ENCODE measurements at regions not wholly inside any gene's neighbourhood (a gene's known extent, or its start where the extent isn't known, plus 50 kb on each side); places are given as distances from the start of the nearest gene placed in this dataset.

DNA sequence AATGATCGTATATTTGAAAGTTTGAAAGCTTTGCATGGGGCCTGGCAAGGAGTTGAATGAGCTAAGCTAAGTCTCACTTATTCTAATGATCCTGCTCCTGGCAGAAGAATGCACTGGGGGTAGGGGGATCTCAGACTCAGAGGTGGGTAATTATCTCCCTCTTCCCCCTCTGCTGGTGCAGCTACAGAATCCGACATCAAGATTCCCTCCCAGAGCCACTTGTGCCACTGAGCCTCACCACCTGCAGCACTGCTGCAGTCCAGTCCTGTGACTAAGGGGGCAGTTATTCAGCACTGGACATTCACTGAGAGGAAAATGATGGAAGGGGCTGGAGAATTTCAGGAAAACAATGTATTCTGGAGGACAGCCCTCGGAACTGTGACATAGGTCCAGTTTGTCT is 205.8 kb downstream of the DEPDC1B start:
- in situ Hi-C loops (cut with MboI) (no loop called here), intact Hi-C loops (cut with micrococcal nuclease; ENCODE audit: unreplicated experiment) (no loop called here)
- H2AFZ ChIP-seq (ENCODE audit: control insufficient read depth, low read depth, low read length): no peak overlapping the region
- no peaks in the 10 kb centered on the region; the same call in 2 of the 3 replicates for H3K9me3 ChIP-seq (replicated peaks; ENCODE audit: control insufficient read depth, insufficient read depth, low read length)
- no peaks in the 10 kb centered on the region for H4K20me1 ChIP-seq (ENCODE audit: control insufficient read depth, insufficient read depth)
- POLR2A ChIA-PET: interaction anchor here (1.1 to 1.3 kb wide), 2 partner anchors 10 to 26 kb away, joined by 4 to 7 read pairs; no protein-coding TSS in a partner anchor
- no peak for DNase-seq (ENCODE audit: low read depth, low spot score)
- BruUV-seq (replicated peaks): no TSS peak
- FAIRE-seq: no peak
- peak overlapping the region; percentile 17; the same call in 1 of the 2 replicates for H3K27ac ChIP-seq (ENCODE audit: control insufficient read depth, insufficient read depth)
- no peak overlapping the region for H3K9ac ChIP-seq (ENCODE audit: control insufficient read depth, insufficient read depth, low read length)
- peaks cover 17% of the 10 kb centered on the region for H3K4me1 ChIP-seq (ENCODE audit: control insufficient read depth, insufficient read depth, low read length)
- H3K4me2 ChIP-seq (ENCODE audit: control insufficient read depth, insufficient read depth): peak overlapping the region; percentile 4; the same call in 1 of the 2 replicates
- H3K27me3 ChIP-seq (replicated peaks in 1 of 2; ENCODE audit: control insufficient read depth in 2 of 2, insufficient read depth in 2 of 2, low read length in 1 of 2): no peaks in the 10 kb centered on the region
- WGBS (ENCODE audit: insufficient coverage, insufficient replicate concordance, low lambda C conversion rate, missing lambda C conversion rate): 70% methylated on average over 3 of the region's 3 CpGs
- H3K79me2 ChIP-seq (ENCODE audit: control insufficient read depth, insufficient read depth, low read length): no peaks in the 10 kb centered on the region
- H3K4me3 ChIP-seq: no peak overlapping the region
- peak; percentile 28; the same call in 2 of the 3 replicates for ATAC-seq
- CTCF ChIA-PET: interaction anchor here (1.6 kb wide), 1 partner anchor 29 kb away, joined by 4 read pairs; no protein-coding TSS in a partner anchor
- RAD21 ChIA-PET (ENCODE audit: unreplicated experiment): interaction anchor here (0.7 to 2.1 kb wide), 9 partner anchors 11 to 104 kb away, joined by 3 to 16 read pairs (median 5); no protein-coding TSS in a partner anchor
- no peaks in the 10 kb centered on the region for H3K36me3 ChIP-seq (ENCODE audit: control insufficient read depth in 2 of 2, insufficient read depth in 2 of 2, low read length in 1 of 2)
- TF ChIP-seq NFYB (IDR thresholded peaks at IDR 0.05; ENCODE audit: insufficient read depth, low read depth, low read length) (no peak), CREB1 (IDR thresholded peaks at IDR 0.05; ENCODE audit: low read depth) (no peak), HDAC6 (IDR thresholded peaks at IDR 0.05; ENCODE audit: unreplicated experiment) (no peak), MYC (IDR thresholded peaks at IDR 0.05; ENCODE audit: insufficient read depth, insufficient read length, insufficient replicate concordance, low read length, severe bottlenecking) (no peak), POU2F2 (IDR thresholded peaks at IDR 0.05; ENCODE audit: borderline replicate concordance, low read depth, low read length) (no peak), SREBF1 (IDR thresholded peaks at IDR 0.05; ENCODE audit: low read length) (no peak), BCLAF1 (IDR thresholded peaks at IDR 0.05) (no peak), NBN (IDR thresholded peaks at IDR 0.05) (no peak), ZNF207 (IDR thresholded peaks at IDR 0.05; ENCODE audit: borderline replicate concordance) (no peak), HDGF (IDR thresholded peaks at IDR 0.05) (no peak), SIN3A (IDR thresholded peaks at IDR 0.05; ENCODE audit: low read depth, low read length) (no peak), TCF3 (IDR thresholded peaks at IDR 0.05; ENCODE audit: borderline replicate concordance, insufficient read depth, low read depth, low read length) (no peak), SRF (IDR thresholded peaks at IDR 0.05; ENCODE audit: low read depth in 2 of 2, low read length in 2 of 2) (no peak)
- TF ChIP-seq, protein P1, sequence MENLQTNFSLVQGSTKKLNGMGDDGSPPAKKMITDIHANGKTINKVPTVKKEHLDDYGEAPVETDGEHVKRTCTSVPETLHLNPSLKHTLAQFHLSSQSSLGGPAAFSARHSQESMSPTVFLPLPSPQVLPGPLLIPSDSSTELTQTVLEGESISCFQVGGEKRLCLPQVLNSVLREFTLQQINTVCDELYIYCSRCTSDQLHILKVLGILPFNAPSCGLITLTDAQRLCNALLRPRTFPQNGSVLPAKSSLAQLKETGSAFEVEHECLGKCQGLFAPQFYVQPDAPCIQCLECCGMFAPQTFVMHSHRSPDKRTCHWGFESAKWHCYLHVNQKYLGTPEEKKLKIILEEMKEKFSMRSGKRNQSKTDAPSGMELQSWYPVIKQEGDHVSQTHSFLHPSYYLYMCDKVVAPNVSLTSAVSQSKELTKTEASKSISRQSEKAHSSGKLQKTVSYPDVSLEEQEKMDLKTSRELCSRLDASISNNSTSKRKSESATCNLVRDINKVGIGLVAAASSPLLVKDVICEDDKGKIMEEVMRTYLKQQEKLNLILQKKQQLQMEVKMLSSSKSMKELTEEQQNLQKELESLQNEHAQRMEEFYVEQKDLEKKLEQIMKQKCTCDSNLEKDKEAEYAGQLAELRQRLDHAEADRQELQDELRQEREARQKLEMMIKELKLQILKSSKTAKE (IDR thresholded peaks at IDR 0.05; ENCODE audit: low read depth, poor library complexity, severe bottlenecking): no peak
- TF ChIP-seq, protein P2, sequence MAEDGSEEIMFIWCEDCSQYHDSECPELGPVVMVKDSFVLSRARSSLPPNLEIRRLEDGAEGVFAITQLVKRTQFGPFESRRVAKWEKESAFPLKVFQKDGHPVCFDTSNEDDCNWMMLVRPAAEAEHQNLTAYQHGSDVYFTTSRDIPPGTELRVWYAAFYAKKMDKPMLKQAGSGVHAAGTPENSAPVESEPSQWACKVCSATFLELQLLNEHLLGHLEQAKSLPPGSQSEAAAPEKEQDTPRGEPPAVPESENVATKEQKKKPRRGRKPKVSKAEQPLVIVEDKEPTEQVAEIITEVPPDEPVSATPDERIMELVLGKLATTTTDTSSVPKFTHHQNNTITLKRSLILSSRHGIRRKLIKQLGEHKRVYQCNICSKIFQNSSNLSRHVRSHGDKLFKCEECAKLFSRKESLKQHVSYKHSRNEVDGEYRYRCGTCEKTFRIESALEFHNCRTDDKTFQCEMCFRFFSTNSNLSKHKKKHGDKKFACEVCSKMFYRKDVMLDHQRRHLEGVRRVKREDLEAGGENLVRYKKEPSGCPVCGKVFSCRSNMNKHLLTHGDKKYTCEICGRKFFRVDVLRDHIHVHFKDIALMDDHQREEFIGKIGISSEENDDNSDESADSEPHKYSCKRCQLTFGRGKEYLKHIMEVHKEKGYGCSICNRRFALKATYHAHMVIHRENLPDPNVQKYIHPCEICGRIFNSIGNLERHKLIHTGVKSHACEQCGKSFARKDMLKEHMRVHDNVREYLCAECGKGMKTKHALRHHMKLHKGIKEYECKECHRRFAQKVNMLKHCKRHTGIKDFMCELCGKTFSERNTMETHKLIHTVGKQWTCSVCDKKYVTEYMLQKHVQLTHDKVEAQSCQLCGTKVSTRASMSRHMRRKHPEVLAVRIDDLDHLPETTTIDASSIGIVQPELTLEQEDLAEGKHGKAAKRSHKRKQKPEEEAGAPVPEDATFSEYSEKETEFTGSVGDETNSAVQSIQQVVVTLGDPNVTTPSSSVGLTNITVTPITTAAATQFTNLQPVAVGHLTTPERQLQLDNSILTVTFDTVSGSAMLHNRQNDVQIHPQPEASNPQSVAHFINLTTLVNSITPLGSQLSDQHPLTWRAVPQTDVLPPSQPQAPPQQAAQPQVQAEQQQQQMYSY (CRISPR knock-in tag; IDR thresholded peaks at IDR 0.05): no peak
- SMC1A ChIA-PET (ENCODE audit: uncharacterized antibody, unreplicated experiment): interaction anchor here (0.7 to 1.9 kb wide), 9 partner anchors 10 to 123 kb away, joined by 3 to 15 read pairs (median 4); no protein-coding TSS in a partner anchor
